HCT116 (cell line): ENCODE measurements at regions not wholly inside any gene's neighbourhood (a gene's known extent, or its start where the extent isn't known, plus 50 kb on each side); places are given as distances from the start of the nearest gene placed in this dataset.
"Not testable (repeated sequence)": the region's sequence is repeated elsewhere in the genome, so short reads cannot be mapped to it uniquely, and the experiment has no call there.

Experiments used
- CBX3 ChIP-seq: IDR thresholded peaks from 2 replicates; pipeline ENCODE4 v1.6.1; 2012; ENCODE audit warnings: low read depth
- EZH2 ChIP-seq: fragments of 200-600 bp; sonication (generic); IDR thresholded peaks from 2 replicates; pipeline ENCODE4 v1.6.1; 2017; ENCODE audit warnings: antibody characterized with exemption, mixed run types
- EZH2phosphoT487 ChIP-seq: fragments of 200-600 bp; IDR thresholded peaks from 2 replicates; pipeline ENCODE4 v1.6.1; 2018; ENCODE audit warnings: antibody characterized with exemption, borderline replicate concordance
- POLR2A ChIP-seq: IDR thresholded peaks from 2 replicates; pipeline ENCODE4 v1.7.0; 2011; ENCODE audit warnings: borderline replicate concordance; ENCODE audit not compliant: insufficient read depth, insufficient read length; ENCODE audit errors: extremely low read depth
- POLR2AphosphoS5 ChIP-seq: IDR thresholded peaks from 2 replicates; pipeline ENCODE4 v1.6.1; 2011; ENCODE audit warnings: mild to moderate bottlenecking, low read depth, low read length, moderate library complexity
- SP1 ChIP-seq: IDR thresholded peaks from 2 replicates; pipeline ENCODE4 v1.6.1; 2012; ENCODE audit warnings: low read depth
- SRF ChIP-seq: IDR thresholded peaks from 2 replicates; pipeline ENCODE4 v1.6.1; 2012; ENCODE audit warnings: low read depth
- ZNF274 ChIP-seq: fragments of 200-500 bp; sonication (Bioruptor generic); IDR thresholded peaks from 2 replicates; pipeline ENCODE4 v1.6.1; 2014; ENCODE audit warnings: mild to moderate bottlenecking, low read depth, low read length, inconsistent platforms
- TF ChIP-seq, protein P1 (sequence below), 3 experiments: fragments of 200-600 bp in 1 of 3; sonication (generic) in 1 of 3; IDR thresholded peaks in 2 of 3; conservative IDR thresholded peaks in 1 of 3; 2 replicates each; pipeline ENCODE4 v1.5.1; 2012 to 2017; ENCODE audit warnings: low read depth in 2 of 3, low read length in 2 of 3, antibody characterized with exemption in 1 of 3, borderline replicate concordance in 1 of 3, control low read depth in 1 of 3, mild to moderate bottlenecking in 1 of 3, mixed read lengths in 1 of 3, mixed run types in 1 of 3, moderate library complexity in 1 of 3; ENCODE audit not compliant: insufficient read depth in 1 of 3
- TF ChIP-seq, protein P2 (sequence below): IDR thresholded peaks from 2 replicates; pipeline ENCODE4 v1.6.1; 2012

GRCh38 chr12:131394752-131395151 lies 316.1 kb upstream of the SFSWAP start:
- TF ChIP-seq, protein P1, sequence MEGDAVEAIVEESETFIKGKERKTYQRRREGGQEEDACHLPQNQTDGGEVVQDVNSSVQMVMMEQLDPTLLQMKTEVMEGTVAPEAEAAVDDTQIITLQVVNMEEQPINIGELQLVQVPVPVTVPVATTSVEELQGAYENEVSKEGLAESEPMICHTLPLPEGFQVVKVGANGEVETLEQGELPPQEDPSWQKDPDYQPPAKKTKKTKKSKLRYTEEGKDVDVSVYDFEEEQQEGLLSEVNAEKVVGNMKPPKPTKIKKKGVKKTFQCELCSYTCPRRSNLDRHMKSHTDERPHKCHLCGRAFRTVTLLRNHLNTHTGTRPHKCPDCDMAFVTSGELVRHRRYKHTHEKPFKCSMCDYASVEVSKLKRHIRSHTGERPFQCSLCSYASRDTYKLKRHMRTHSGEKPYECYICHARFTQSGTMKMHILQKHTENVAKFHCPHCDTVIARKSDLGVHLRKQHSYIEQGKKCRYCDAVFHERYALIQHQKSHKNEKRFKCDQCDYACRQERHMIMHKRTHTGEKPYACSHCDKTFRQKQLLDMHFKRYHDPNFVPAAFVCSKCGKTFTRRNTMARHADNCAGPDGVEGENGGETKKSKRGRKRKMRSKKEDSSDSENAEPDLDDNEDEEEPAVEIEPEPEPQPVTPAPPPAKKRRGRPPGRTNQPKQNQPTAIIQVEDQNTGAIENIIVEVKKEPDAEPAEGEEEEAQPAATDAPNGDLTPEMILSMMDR (IDR thresholded peaks at IDR 0.05 in 2 of 3, conservative IDR thresholded peaks at IDR 0.05 in 1 of 3; ENCODE audit: borderline replicate concordance in 1 of 3, insufficient read depth in 1 of 3, low read depth in 2 of 3, low read length in 2 of 3): not testable (repeated sequence)
- TF ChIP-seq, protein P2, sequence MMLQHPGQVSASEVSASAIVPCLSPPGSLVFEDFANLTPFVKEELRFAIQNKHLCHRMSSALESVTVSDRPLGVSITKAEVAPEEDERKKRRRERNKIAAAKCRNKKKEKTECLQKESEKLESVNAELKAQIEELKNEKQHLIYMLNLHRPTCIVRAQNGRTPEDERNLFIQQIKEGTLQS: not testable (repeated sequence)
- TF ChIP-seq POLR2AphosphoS5, SRF, ZNF274, CBX3, POLR2A, SP1, EZH2phosphoT487, EZH2: not testable (repeated sequence)
